Neuron (in vitro differentiated cells): ENCODE measurements at regions not wholly inside any gene's neighbourhood (a gene's known extent, or its start where the extent isn't known, plus 50 kb on each side); places are given as distances from the start of the nearest gene placed in this dataset.

ENCODE experiments used
- H2AFZ ChIP-seq: one replicate; pipeline ENCODE4 v1.6.1; 2013; ENCODE audit warnings: low read depth, mild to moderate bottlenecking, inconsistent platforms, low read length, moderate library complexity
- H3K27me3 ChIP-seq: one replicate; pipeline ENCODE4 v1.6.1; 2013; ENCODE audit warnings: low read length; ENCODE audit not compliant: insufficient read depth
- H3K36me3 ChIP-seq: one replicate; pipeline ENCODE4 v1.6.1; 2013; ENCODE audit warnings: low read length; ENCODE audit not compliant: insufficient read depth
- H3K4me1 ChIP-seq: one replicate; pipeline ENCODE4 v1.6.1; 2013; ENCODE audit warnings: low read length; ENCODE audit not compliant: insufficient read depth
- H3K4me3 ChIP-seq: 2 replicates; pipeline ENCODE4 v1.5.1; 2013; ENCODE audit warnings: mild to moderate bottlenecking, low read length, moderate library complexity
- H3K9me3 ChIP-seq: one replicate; pipeline ENCODE4 v1.6.1; 2013; ENCODE audit warnings: low read length

- Histone ChIP-seq H3K27me3 (no peaks in the 10 kb centered on the region), H3K4me1 (peaks cover 3% of the 10 kb centered on the region), H3K4me3 (no peak overlapping the region), H3K36me3 (no peaks in the 10 kb centered on the region), H3K9me3 (peaks cover 4% of the 10 kb centered on the region), H2AFZ (no peak overlapping the region)
These were observed 232.1 kb upstream of the KAZN start for GRCh38 chr1:14366091-14367018.

GRCh38 chr1:14367451-14367850 lies 231.0 kb upstream of the KAZN start:
- H3K9me3 ChIP-seq, result peaks cover 4% of the 10 kb centered on the region
- no peaks in the 10 kb centered on the region for H3K36me3 ChIP-seq
- H2AFZ ChIP-seq, result no peak overlapping the region
- no peak overlapping the region for H3K4me3 ChIP-seq
- peaks cover 3% of the 10 kb centered on the region for H3K4me1 ChIP-seq
- H3K27me3 ChIP-seq, result no peaks in the 10 kb centered on the region

DNA sequence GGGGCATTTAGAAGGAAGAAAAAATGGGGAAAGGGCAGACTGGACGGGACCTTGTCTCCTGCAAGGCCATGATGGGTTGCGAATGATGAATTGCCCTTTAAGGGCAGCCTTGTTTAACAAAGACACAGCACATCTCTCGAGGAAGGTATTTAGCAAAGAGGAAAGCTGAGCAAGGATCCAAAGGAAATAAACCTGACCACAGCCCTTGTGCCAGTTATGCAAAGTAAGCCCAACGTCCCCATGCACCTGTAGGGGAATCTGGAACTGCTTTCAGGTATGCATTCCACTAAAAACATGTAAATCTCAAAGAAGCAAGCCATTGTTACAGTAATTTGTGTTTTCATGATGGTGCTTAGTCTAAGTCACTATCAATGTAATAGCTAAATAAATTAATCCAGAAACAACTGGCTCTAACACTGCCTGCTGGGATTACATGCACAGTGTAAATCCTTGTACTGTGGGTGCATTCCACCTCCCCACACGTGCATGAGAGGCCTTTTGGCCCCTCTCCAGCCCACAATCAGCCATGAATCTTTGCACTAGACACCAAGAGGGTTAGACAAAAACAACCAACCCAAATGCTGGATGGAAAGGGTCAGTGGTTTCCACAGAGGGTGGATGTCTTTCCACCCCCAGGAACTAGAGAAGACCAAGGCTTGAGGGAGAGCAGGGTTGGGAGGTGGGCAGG lies 228.8 kb upstream of the KAZN start:
- H3K27me3 ChIP-seq, result no peaks in the 10 kb centered on the region
- H3K9me3 ChIP-seq, result peaks cover 4% of the 10 kb centered on the region
- H3K4me1 ChIP-seq, result peaks cover 3% of the 10 kb centered on the region
- no peak overlapping the region for H3K4me3 ChIP-seq
- no peak overlapping the region for H2AFZ ChIP-seq
- no peaks in the 10 kb centered on the region for H3K36me3 ChIP-seq

GRCh38 chr1:14371771-14372497 lies 226.6 kb upstream of the KAZN start:
- Histone ChIP-seq H3K4me1 (peaks cover 3% of the 10 kb centered on the region), H3K27me3 (no peaks in the 10 kb centered on the region), H3K9me3 (peaks cover 4% of the 10 kb centered on the region), H2AFZ (no peak overlapping the region), H3K4me3 (no peak overlapping the region), H3K36me3 (no peaks in the 10 kb centered on the region)

DNA sequence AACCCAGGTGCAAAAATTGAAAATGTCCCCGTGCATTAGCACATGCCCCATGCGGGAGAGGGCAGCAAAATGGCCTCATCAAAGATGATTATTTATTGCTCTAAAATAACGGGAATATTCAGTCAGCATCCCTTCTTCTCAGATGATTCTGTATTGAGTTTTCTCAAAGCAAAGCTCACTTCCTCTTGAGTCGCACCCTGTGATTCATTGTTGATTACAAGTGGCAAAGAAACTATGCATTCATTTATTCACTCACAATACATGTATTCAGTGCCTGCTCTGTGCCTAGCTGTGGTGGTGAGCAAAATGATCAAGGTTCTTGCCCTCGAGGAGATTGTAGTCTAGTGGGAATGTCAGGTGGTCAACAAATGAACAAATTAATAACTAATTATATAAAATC lies 226.0 kb upstream of the KAZN start:
- H3K4me1 ChIP-seq, result peaks cover 3% of the 10 kb centered on the region
- H2AFZ ChIP-seq, result no peak overlapping the region
- no peaks in the 10 kb centered on the region for H3K36me3 ChIP-seq
- H3K27me3 ChIP-seq, result no peaks in the 10 kb centered on the region
- no peak overlapping the region for H3K4me3 ChIP-seq
- peaks cover 4% of the 10 kb centered on the region for H3K9me3 ChIP-seq

DNA sequence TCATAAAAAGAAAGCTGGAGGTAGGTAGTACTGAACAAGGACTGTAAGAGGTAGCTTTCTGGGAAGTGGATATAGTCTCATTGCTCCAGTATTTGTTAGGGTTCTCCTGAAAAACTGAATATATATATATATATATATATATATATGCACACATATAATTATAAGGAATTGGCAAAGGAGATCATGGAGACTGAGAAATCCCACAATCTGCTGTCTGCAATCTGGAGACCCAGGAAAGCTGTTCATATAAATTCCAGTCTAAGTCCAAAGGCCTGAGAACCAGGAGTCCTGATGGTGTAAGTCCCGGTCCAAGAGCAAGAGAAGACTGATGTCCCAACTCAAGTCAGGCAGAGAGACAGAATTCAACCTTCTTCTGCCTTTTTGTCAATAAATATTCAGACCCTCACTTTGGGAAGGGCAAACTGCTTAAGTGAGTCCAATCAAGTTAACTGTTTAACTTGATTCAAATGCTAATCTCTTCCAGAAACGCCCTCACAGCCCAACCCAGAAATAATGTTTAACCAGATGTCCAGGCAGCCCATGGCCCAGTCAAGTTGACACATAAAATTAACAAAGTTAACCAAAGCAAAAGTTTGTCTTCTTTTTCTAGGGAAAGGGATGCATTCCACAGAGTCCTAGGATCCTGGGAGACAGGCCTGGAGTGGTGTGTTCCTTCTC lies 225.3 kb upstream of the KAZN start:
- H3K36me3 ChIP-seq, result no peaks in the 10 kb centered on the region
- no peaks in the 10 kb centered on the region for H3K27me3 ChIP-seq
- H3K4me3 ChIP-seq, result no peak overlapping the region
- no peak overlapping the region for H2AFZ ChIP-seq
- peaks cover 3% of the 10 kb centered on the region for H3K4me1 ChIP-seq
- peaks cover 4% of the 10 kb centered on the region for H3K9me3 ChIP-seq

GRCh38 chr1:14375226-14375625 lies 223.3 kb upstream of the KAZN start:
- Histone ChIP-seq H3K36me3 (no peaks in the 10 kb centered on the region), H3K27me3 (no peaks in the 10 kb centered on the region), H3K4me3 (no peak overlapping the region), H2AFZ (no peak overlapping the region), H3K4me1 (no peaks in the 10 kb centered on the region), H3K9me3 (peaks cover 7% of the 10 kb centered on the region)

DNA sequence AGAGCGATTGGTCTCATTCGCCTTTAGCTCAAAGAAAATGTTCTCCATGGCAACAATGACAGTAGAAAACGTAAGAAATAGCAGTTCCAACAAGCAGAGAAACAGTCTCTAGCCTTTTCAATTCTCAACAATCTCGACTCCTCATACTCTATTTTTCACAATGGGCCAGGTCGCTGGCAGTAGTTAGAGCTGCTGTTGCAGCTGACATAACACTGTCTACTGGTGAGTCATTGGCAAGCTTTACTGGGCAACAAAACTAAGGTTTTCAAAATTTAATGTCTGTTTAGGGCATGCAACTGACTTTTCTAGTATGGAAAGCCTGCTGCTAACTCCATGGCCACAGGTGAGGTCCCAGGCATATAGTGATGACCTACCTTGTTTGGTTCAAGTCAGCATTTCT lies 221.1 kb upstream of the KAZN start:
- no peaks in the 10 kb centered on the region for H3K27me3 ChIP-seq
- H3K4me3 ChIP-seq, result no peak overlapping the region
- no peak overlapping the region for H2AFZ ChIP-seq
- no peaks in the 10 kb centered on the region for H3K4me1 ChIP-seq
- H3K9me3 ChIP-seq, result peaks cover 8% of the 10 kb centered on the region
- no peaks in the 10 kb centered on the region for H3K36me3 ChIP-seq

DNA sequence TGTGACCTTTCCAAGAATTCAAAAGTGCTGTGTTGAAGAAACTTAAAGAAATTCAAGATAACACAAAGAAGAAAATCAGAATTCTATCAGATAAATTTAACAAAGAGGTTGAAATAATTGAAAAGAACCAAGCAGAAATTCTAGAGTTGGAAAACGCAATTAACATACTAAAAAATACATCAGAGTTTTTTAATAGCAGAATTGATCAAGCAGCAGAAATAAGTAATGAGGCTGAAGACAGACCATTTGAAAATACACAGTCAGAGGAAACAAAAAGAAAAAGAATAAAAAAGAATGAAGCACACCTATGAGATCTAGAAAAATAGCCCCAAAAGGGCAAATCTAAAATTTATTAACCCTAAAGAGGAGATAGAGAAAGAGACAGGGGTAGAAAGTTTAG lies 218.1 kb upstream of the KAZN start:
- Histone ChIP-seq H3K4me1 (no peaks in the 10 kb centered on the region), H3K4me3 (no peak overlapping the region), H2AFZ (no peak overlapping the region), H3K27me3 (no peaks in the 10 kb centered on the region), H3K36me3 (no peaks in the 10 kb centered on the region), H3K9me3 (peaks cover 8% of the 10 kb centered on the region)

- Histone ChIP-seq H3K9me3 (no peaks in the 10 kb centered on the region), H3K27me3 (no peaks in the 10 kb centered on the region), H3K36me3 (no peaks in the 10 kb centered on the region), H3K4me1 (peaks cover 21% of the 10 kb centered on the region), H2AFZ (no peak overlapping the region), H3K4me3 (no peak overlapping the region)
These were observed 207.7 kb upstream of the KAZN start for GRCh38 chr1:14390816-14391215.

- no peaks in the 10 kb centered on the region for H3K36me3 ChIP-seq
These were observed 206.2 kb upstream of the KAZN start for GRCh38 chr1:14392161-14392858.

GRCh38 chr1:14392859-14393365 lies 205.6 kb upstream of the KAZN start:
- Histone ChIP-seq H3K9me3 (no peaks in the 10 kb centered on the region), H3K36me3 (no peaks in the 10 kb centered on the region), H3K27me3 (no peaks in the 10 kb centered on the region), H2AFZ (no peak overlapping the region), H3K4me3 (no peak overlapping the region), H3K4me1 (peaks cover 21% of the 10 kb centered on the region)

More at GRCh38 chr1:14392161-14392858, 206.2 kb upstream of the KAZN start:
- Histone ChIP-seq H2AFZ (no peak overlapping the region), H3K27me3 (no peaks in the 10 kb centered on the region), H3K9me3 (no peaks in the 10 kb centered on the region), H3K4me3 (no peak overlapping the region), H3K4me1 (peaks cover 21% of the 10 kb centered on the region)
